H1 (cell line): ENCODE measurements at regions not wholly inside any gene's neighbourhood (a gene's known extent, or its start where the extent isn't known, plus 50 kb on each side); places are given as distances from the start of the nearest gene placed in this dataset.

ENCODE experiments used
- CEBPB ChIP-seq: IDR thresholded peaks from 2 replicates; pipeline ENCODE4 v1.6.1; 2012; ENCODE audit warnings: low read depth, low read length
- POLR2A ChIP-seq, 2 experiments: IDR thresholded peaks; 1 replicate in 1 of 2; 2 replicates in 1 of 2; pipeline ENCODE4 v1.6.1; 2011; ENCODE audit warnings: low read depth in 2 of 2, low read length in 2 of 2, mild to moderate bottlenecking in 2 of 2; ENCODE audit errors: control extremely low read depth in 1 of 2
- RAD21 ChIP-seq, 2 experiments: IDR thresholded peaks in 1 of 2; conservative IDR thresholded peaks in 1 of 2; 2 replicates each; pipeline ENCODE4 v1.6.1; 2011; ENCODE audit warnings: low read depth in 2 of 2, low read length in 2 of 2, improper control_type of control experiment in 1 of 2, inconsistent platforms in 1 of 2, mild to moderate bottlenecking in 1 of 2, moderate library complexity in 1 of 2
- SAP30 ChIP-seq: fragments of 300-600 bp; sonication (generic); IDR thresholded peaks from 2 replicates; pipeline ENCODE4 v1.7.1; 2012; ENCODE audit warnings: low read length, moderate library complexity, mild to moderate bottlenecking, inconsistent platforms; ENCODE audit not compliant: insufficient read depth, insufficient replicate concordance
- SIN3A ChIP-seq, 2 experiments: IDR thresholded peaks in 1 of 2; conservative IDR thresholded peaks in 1 of 2; 2 replicates each; pipeline ENCODE4 v1.6.1; 2011 to 2012; ENCODE audit warnings: low read length in 2 of 2, improper control_type of control experiment in 1 of 2, low read depth in 1 of 2, mild to moderate bottlenecking in 1 of 2
- TEAD4 ChIP-seq: IDR thresholded peaks from 2 replicates; pipeline ENCODE4 v1.6.1; 2012; ENCODE audit warnings: low read depth, low read length, inconsistent platforms, mixed read lengths
- TF ChIP-seq, protein P1 (sequence below), 3 experiments: IDR thresholded peaks; 1 replicate in 2 of 3; 2 replicates in 1 of 3; pipeline versions ENCODE4 v1.5.1 to v1.6.1; 2011; ENCODE audit warnings: low read length in 3 of 3, mild to moderate bottlenecking in 3 of 3, inconsistent platforms in 2 of 3, low read depth in 1 of 3, moderate library complexity in 1 of 3; ENCODE audit not compliant: insufficient read depth in 1 of 3; ENCODE audit errors: control extremely low read depth in 1 of 3

DNA sequence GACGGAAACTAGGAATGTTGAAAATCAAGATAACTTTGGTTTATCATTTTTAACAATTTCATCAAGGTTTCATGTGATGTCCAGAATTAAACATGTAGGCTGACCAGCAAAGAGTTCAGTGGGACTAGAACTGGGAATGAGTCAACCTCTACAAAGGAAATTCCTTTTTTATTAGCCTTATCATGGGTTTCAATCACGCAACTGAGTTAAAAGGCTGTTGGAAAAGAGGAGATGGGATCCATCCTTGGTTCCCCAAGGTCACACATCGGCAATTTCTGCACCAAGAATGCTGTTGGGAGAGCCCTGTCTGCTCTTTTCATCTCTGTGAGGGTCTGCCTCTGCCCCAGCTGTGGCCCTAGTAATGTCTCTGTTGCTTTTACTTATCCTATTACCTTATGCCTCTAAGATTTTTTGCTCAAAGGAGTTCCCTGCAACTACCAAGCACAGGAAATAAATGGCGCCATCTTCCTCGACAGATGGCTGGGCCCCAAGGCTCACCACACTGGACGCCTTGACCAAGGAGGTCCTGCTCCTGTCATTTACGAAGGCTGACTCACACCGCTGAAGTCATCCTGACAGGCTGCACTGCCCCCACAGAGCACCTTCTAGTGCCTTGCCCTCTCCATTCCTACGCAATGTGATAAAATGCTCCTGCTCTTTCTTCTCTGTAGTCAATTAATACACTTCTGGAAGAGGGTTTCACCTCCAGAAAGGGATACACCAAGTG, 367.4 kb downstream of the GXYLT1 start (continued):
- TF ChIP-seq SAP30 = no peak
- no peak for TF ChIP-seq POLR2A (IDR thresholded peaks at IDR 0.05; ENCODE audit: control extremely low read depth in 1 of 2, low read depth in 2 of 2, low read length in 2 of 2)
- TF ChIP-seq CEBPB = no peak
- no peak for TF ChIP-seq TEAD4
- no peak for TF ChIP-seq RAD21 (IDR thresholded peaks at IDR 0.05 in 1 of 2, conservative IDR thresholded peaks at IDR 0.05 in 1 of 2; ENCODE audit: low read depth in 2 of 2, low read length in 2 of 2)
- TF ChIP-seq, protein P1, sequence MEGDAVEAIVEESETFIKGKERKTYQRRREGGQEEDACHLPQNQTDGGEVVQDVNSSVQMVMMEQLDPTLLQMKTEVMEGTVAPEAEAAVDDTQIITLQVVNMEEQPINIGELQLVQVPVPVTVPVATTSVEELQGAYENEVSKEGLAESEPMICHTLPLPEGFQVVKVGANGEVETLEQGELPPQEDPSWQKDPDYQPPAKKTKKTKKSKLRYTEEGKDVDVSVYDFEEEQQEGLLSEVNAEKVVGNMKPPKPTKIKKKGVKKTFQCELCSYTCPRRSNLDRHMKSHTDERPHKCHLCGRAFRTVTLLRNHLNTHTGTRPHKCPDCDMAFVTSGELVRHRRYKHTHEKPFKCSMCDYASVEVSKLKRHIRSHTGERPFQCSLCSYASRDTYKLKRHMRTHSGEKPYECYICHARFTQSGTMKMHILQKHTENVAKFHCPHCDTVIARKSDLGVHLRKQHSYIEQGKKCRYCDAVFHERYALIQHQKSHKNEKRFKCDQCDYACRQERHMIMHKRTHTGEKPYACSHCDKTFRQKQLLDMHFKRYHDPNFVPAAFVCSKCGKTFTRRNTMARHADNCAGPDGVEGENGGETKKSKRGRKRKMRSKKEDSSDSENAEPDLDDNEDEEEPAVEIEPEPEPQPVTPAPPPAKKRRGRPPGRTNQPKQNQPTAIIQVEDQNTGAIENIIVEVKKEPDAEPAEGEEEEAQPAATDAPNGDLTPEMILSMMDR (IDR thresholded peaks at IDR 0.05; ENCODE audit: control extremely low read depth in 1 of 3, insufficient read depth in 1 of 3, low read depth in 1 of 3, low read length in 3 of 3) = no peak
- TF ChIP-seq SIN3A (conservative IDR thresholded peaks at IDR 0.05 in 1 of 2, IDR thresholded peaks at IDR 0.05 in 1 of 2; ENCODE audit: low read depth in 1 of 2, low read length in 2 of 2) = no peak
